Naive thymus-derived CD8-positive, alpha-beta T cell (primary cell): ENCODE measurements at regions not wholly inside any gene's neighbourhood (a gene's known extent, or its start where the extent isn't known, plus 50 kb on each side); places are given as distances from the start of the nearest gene placed in this dataset.

Experiments used
- ATAC-seq, 2 donors: fragments of 150-1000 bp; cut with Tn5 transposase in 1 of 2; sonication (Bioruptor Pico), chemical (Tn5 transposase) in 1 of 2; 1 replicate in 1 of 2; 2 replicates in 1 of 2; pipeline ENCODE4 v1.10.0; 2021; ENCODE audit warnings: mild to moderate bottlenecking in 2 of 2, moderate library complexity in 2 of 2
- POLR2A ChIA-PET: fragments of 350-600 bp; sonication (Branson Sonifier 250); formaldehyde crosslinking; loops from one replicate; lab custom pipeline; 2021; ENCODE audit warnings: antibody characterized with exemption; lab: Charles Lee
- DNase-seq, 10 donors: peaks; one replicate each; pipeline versions ENCODE4 v3.0.0 to v3.0.0-alpha.2; 2020 to 2022
- H3K27ac Mint-ChIP-seq, 10 donors: one replicate each; pipeline ENCODE4 v1.8.0; 2020 to 2022; ENCODE audit warnings: mild to moderate bottlenecking in 10 of 10, mixed read lengths in 10 of 10, moderate library complexity in 4 of 10, inconsistent platforms in 1 of 10
- H3K27me3 Mint-ChIP-seq, 5 donors: one replicate each; pipeline ENCODE4 v1.8.0; 2021 to 2022; ENCODE audit warnings: mixed read lengths in 5 of 5
- H3K36me3 Mint-ChIP-seq, 3 donors: one replicate each; pipeline ENCODE4 v1.8.0; 2020 to 2022; ENCODE audit warnings: mixed read lengths in 3 of 3, mild to moderate bottlenecking in 2 of 3, inconsistent platforms in 1 of 3
- H3K4me1 Mint-ChIP-seq, 4 donors: one replicate each; pipeline ENCODE4 v1.8.0; 2021 to 2022; ENCODE audit warnings: mixed read lengths in 4 of 4
- H3K4me3 Mint-ChIP-seq, 10 donors: one replicate each; pipeline ENCODE4 v1.8.0; 2020 to 2022; ENCODE audit warnings: mild to moderate bottlenecking in 10 of 10, mixed read lengths in 10 of 10, moderate library complexity in 6 of 10, inconsistent platforms in 1 of 10
- H3K9me3 Mint-ChIP-seq, 9 donors: one replicate each; pipeline ENCODE4 v1.8.0; 2020 to 2022; ENCODE audit warnings: mixed read lengths in 9 of 9, mild to moderate bottlenecking in 3 of 9, inconsistent platforms in 1 of 9, moderate library complexity in 1 of 9

GRCh38 chr7:63037242-63037641, 961.4 kb upstream of the ZNF722 start:
- DNase-seq (no peak), ATAC-seq (no peak)
- peaks cover 4 to 63% (median 39%) of the 10 kb centered on the region in 9 donors for H3K9me3 Mint-ChIP-seq
- no peak overlapping the region for H3K27ac Mint-ChIP-seq
- H3K27me3 Mint-ChIP-seq = no peaks in the 10 kb centered on the region
- peaks cover 0 to 11% (median 0%) of the 10 kb centered on the region in 3 donors for H3K36me3 Mint-ChIP-seq
- POLR2A ChIA-PET = no interaction called here
- H3K4me3 Mint-ChIP-seq = no peak overlapping the region
- no peaks in the 10 kb centered on the region for H3K4me1 Mint-ChIP-seq

GRCh38 chr7:63038987-63039386, 959.7 kb upstream of the ZNF722 start:
- H3K27me3 Mint-ChIP-seq = no peaks in the 10 kb centered on the region
- POLR2A ChIA-PET = no interaction called here
- ATAC-seq = no peak

GRCh38 chr7:63039882-63040281, 958.8 kb upstream of the ZNF722 start:
- no peak overlapping the region for H3K4me3 Mint-ChIP-seq
- no peak for ATAC-seq

More at GRCh38 chr7:63038987-63039386, 959.7 kb upstream of the ZNF722 start:
- Mint-ChIP-seq H3K27ac (no peak overlapping the region), H3K4me3 (no peak overlapping the region), H3K4me1 (no peaks in the 10 kb centered on the region), H3K36me3 (peaks cover 0 to 11% (median 0%) of the 10 kb centered on the region in 3 donors), H3K9me3 (peaks cover 5 to 63% (median 40%) of the 10 kb centered on the region in 9 donors)
- DNase-seq = no peak

GRCh38 chr7:63040336-63040735, 958.3 kb upstream of the ZNF722 start:
- no peak overlapping the region for H3K27ac Mint-ChIP-seq
- no peaks in the 10 kb centered on the region for H3K27me3 Mint-ChIP-seq
- peaks cover 4 to 56% (median 40%) of the 10 kb centered on the region in 9 donors for H3K9me3 Mint-ChIP-seq
- POLR2A ChIA-PET = no interaction called here
- ATAC-seq = no peak
- H3K4me1 Mint-ChIP-seq = no peaks in the 10 kb centered on the region
- peaks cover 0 to 11% (median 0%) of the 10 kb centered on the region in 3 donors for H3K36me3 Mint-ChIP-seq
- no peak overlapping the region for H3K4me3 Mint-ChIP-seq
- DNase-seq = no peak

More at GRCh38 chr7:63039882-63040281, 958.8 kb upstream of the ZNF722 start:
- H3K36me3 Mint-ChIP-seq = peaks cover 0 to 11% (median 0%) of the 10 kb centered on the region in 3 donors
- POLR2A ChIA-PET = no interaction called here
- H3K27ac Mint-ChIP-seq = no peak overlapping the region
- peaks cover 4 to 58% (median 40%) of the 10 kb centered on the region in 9 donors for H3K9me3 Mint-ChIP-seq
- H3K27me3 Mint-ChIP-seq = no peaks in the 10 kb centered on the region
- DNase-seq = no peak
- no peaks in the 10 kb centered on the region for H3K4me1 Mint-ChIP-seq

- Mint-ChIP-seq H3K27ac (no peak overlapping the region), H3K9me3 (peaks cover 2 to 49% (median 33%) of the 10 kb centered on the region in 9 donors), H3K4me3 (no peak overlapping the region), H3K36me3 (peaks cover 0 to 8% (median 0%) of the 10 kb centered on the region in 3 donors), H3K27me3 (no peaks in the 10 kb centered on the region), H3K4me1 (no peaks in the 10 kb centered on the region)
- DNase-seq (no peak), ATAC-seq (no peak)
- POLR2A ChIA-PET = no interaction called here
Measured at GRCh38 chr7:63040966-63041610, 957.6 kb upstream of the ZNF722 start.

DNA sequence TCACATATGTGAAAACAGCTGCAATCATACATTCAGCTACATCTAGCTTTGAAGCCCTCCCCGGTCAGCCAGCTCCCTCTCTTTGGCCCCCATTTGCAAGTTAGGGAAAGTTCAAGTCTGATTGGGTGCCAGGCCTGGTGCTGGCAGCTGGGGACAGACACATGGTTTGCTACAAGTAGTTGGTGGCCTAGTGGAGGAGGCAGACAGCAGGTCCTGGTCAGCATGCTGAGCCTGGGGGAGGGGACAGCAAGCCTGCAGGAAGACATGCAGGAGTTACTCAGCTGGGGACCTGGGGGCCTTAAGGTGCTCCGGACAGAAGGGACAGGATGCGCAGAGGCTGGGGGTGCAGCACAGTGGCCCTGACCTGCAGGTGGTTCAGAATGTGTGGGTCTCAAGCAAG, 956.9 kb upstream of the ZNF722 start:
- Mint-ChIP-seq H3K4me1 (no peaks in the 10 kb centered on the region), H3K9me3 (peaks cover 0 to 48% (median 34%) of the 10 kb centered on the region in 9 donors), H3K4me3 (no peak overlapping the region), H3K36me3 (peaks cover 0 to 8% (median 0%) of the 10 kb centered on the region in 3 donors), H3K27me3 (no peaks in the 10 kb centered on the region), H3K27ac (no peak overlapping the region)
- ATAC-seq = no peak
- POLR2A ChIA-PET = no interaction called here
- no peak for DNase-seq

GRCh38 chr7:63042730-63043511, 955.7 kb upstream of the ZNF722 start:
- POLR2A ChIA-PET = no interaction called here
- H3K27me3 Mint-ChIP-seq = no peaks in the 10 kb centered on the region
- H3K36me3 Mint-ChIP-seq = peaks cover 0 to 8% (median 0%) of the 10 kb centered on the region in 3 donors
- H3K4me1 Mint-ChIP-seq = no peaks in the 10 kb centered on the region
- ATAC-seq (no peak), DNase-seq (no peak)
- peaks cover 0 to 46% (median 31%) of the 10 kb centered on the region in 9 donors for H3K9me3 Mint-ChIP-seq
- H3K4me3 Mint-ChIP-seq = no peak overlapping the region
- no peak overlapping the region for H3K27ac Mint-ChIP-seq

- H3K4me1 Mint-ChIP-seq = no peaks in the 10 kb centered on the region
- no peak overlapping the region for H3K27ac Mint-ChIP-seq
- H3K27me3 Mint-ChIP-seq = peaks cover 0 to 4% (median 0%) of the 10 kb centered on the region in 5 donors
- H3K36me3 Mint-ChIP-seq = peaks cover 0 to 9% (median 3%) of the 10 kb centered on the region in 3 donors
- H3K9me3 Mint-ChIP-seq = peaks cover 0 to 47% (median 28%) of the 10 kb centered on the region in 9 donors
- DNase-seq = no peak
- no peak overlapping the region for H3K4me3 Mint-ChIP-seq
- no peak for ATAC-seq
- POLR2A ChIA-PET = no interaction called here
Measured at GRCh38 chr7:63043657-63044543, 954.7 kb upstream of the ZNF722 start.

- Mint-ChIP-seq H3K4me1 (no peaks in the 10 kb centered on the region), H3K27me3 (peaks cover 0 to 4% (median 0%) of the 10 kb centered on the region in 5 donors), H3K36me3 (peaks cover 0 to 8% (median 3%) of the 10 kb centered on the region in 3 donors), H3K9me3 (peaks cover 0 to 46% (median 22%) of the 10 kb centered on the region in 9 donors), H3K4me3 (no peak overlapping the region), H3K27ac (no peak overlapping the region)
- ATAC-seq (no peak), DNase-seq (no peak)
- POLR2A ChIA-PET = no interaction called here
Measured at GRCh38 chr7:63044721-63045120, 953.9 kb upstream of the ZNF722 start.

DNA sequence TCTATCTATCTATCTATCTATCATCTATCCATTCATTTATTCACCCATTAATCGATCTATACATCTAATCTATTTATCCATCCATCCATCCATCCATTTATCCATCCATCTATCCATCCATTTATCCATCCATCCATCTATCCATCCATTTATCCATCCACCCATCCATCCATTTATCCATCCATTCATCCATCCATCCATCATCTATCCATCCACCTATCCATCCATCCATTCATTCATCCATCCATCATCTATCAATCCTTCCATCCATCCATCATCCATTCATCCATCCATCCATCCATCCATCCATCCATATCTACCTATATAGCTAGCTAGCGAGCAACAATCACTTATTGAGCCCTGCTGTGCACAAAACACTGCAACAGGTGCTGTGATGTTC, 953.1 kb upstream of the ZNF722 start:
- Mint-ChIP-seq H3K27ac (no peak overlapping the region), H3K4me3 (no peak overlapping the region), H3K27me3 (peaks cover 0 to 4% (median 0%) of the 10 kb centered on the region in 5 donors), H3K4me1 (no peaks in the 10 kb centered on the region), H3K9me3 (peaks cover 0 to 46% (median 26%) of the 10 kb centered on the region in 9 donors), H3K36me3 (peaks cover 0 to 8% (median 3%) of the 10 kb centered on the region in 3 donors)
- POLR2A ChIA-PET = no interaction called here
- DNase-seq (no peak), ATAC-seq (no peak)

GRCh38 chr7:63046612-63047011, 952.0 kb upstream of the ZNF722 start:
- Mint-ChIP-seq H3K9me3 (peaks cover 0 to 46% (median 29%) of the 10 kb centered on the region in 9 donors), H3K27ac (no peak overlapping the region), H3K4me3 (no peak overlapping the region), H3K4me1 (no peaks in the 10 kb centered on the region), H3K36me3 (peaks cover 0 to 8% (median 3%) of the 10 kb centered on the region in 3 donors), H3K27me3 (peaks cover 0 to 4% (median 0%) of the 10 kb centered on the region in 5 donors)
- POLR2A ChIA-PET = no interaction called here
- no peak for ATAC-seq
- DNase-seq = no peak

- H3K4me3 Mint-ChIP-seq = no peak overlapping the region
- POLR2A ChIA-PET = no interaction called here
- H3K4me1 Mint-ChIP-seq = no peaks in the 10 kb centered on the region
- H3K27me3 Mint-ChIP-seq = peaks cover 0 to 4% (median 0%) of the 10 kb centered on the region in 5 donors
- ATAC-seq = no peak
- H3K36me3 Mint-ChIP-seq = peaks cover 0 to 8% (median 3%) of the 10 kb centered on the region in 3 donors
- no peak overlapping the region for H3K27ac Mint-ChIP-seq
- no peak for DNase-seq
- H3K9me3 Mint-ChIP-seq = peaks cover 0 to 49% (median 30%) of the 10 kb centered on the region in 9 donors
Measured at GRCh38 chr7:63047061-63047460, 951.6 kb upstream of the ZNF722 start.
